Testis (tissue), 2 donors: ENCODE measurements at regions not wholly inside any gene's neighbourhood (a gene's known extent, or its start where the extent isn't known, plus 50 kb on each side); places are given as distances from the start of the nearest gene placed in this dataset.

Source experiments
- POLR2A ChIP-seq: fragments of 450-650 bp; IDR thresholded peaks from one replicate; pipeline ENCODE4 v1.6.1; 2017; ENCODE audit warnings: antibody characterized with exemption, mild to moderate bottlenecking, moderate library complexity
- TF ChIP-seq, protein P1 (sequence below), 3 experiments: fragments of 450-650 bp in 2 of 3; fragments of 200-600 bp in 1 of 3; sonication (generic) in 1 of 3; IDR thresholded peaks; one replicate each; pipeline ENCODE4 v1.5.1; 2016 to 2019; ENCODE audit warnings: antibody characterized with exemption in 3 of 3, mild to moderate bottlenecking in 2 of 3, moderate library complexity in 1 of 3

DNA sequence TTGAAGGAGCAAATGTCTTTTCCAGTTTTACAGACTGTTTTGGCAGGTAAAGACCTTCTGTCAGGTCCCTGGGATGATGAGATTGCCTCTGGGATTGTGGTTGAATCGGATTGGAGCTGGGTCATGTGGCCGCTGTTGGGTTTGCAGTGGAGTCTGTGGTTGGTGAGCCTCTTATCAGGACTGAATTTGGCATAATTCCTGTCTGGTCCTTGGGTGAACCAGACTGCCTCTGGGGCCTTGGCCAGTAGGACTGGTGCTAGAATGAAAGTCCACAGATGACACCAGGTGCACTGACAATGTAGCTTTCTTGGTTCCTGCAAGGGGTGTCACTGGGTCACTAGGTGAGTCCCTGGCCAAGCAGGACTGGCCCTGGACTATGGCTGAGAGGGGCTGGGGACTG lies 155.3 kb downstream of the TPH2 start:
- TF ChIP-seq, protein P1, sequence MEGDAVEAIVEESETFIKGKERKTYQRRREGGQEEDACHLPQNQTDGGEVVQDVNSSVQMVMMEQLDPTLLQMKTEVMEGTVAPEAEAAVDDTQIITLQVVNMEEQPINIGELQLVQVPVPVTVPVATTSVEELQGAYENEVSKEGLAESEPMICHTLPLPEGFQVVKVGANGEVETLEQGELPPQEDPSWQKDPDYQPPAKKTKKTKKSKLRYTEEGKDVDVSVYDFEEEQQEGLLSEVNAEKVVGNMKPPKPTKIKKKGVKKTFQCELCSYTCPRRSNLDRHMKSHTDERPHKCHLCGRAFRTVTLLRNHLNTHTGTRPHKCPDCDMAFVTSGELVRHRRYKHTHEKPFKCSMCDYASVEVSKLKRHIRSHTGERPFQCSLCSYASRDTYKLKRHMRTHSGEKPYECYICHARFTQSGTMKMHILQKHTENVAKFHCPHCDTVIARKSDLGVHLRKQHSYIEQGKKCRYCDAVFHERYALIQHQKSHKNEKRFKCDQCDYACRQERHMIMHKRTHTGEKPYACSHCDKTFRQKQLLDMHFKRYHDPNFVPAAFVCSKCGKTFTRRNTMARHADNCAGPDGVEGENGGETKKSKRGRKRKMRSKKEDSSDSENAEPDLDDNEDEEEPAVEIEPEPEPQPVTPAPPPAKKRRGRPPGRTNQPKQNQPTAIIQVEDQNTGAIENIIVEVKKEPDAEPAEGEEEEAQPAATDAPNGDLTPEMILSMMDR (IDR thresholded peaks at IDR 0.05), result no peak
- TF ChIP-seq POLR2A, result no peak
